GM19452 (cell line): ENCODE measurements at regions not wholly inside any gene's neighbourhood (a gene's known extent, or its start where the extent isn't known, plus 50 kb on each side); places are given as distances from the start of the nearest gene placed in this dataset.

Experiments used
- ATAC-seq: cut with Tn5 transposase; IDR thresholded peaks from one replicate; pipeline ENCODE4 v1.9.1; 2021; ENCODE audit not compliant: unreplicated experiment

GRCh38 chr5:122718611-122719010 is 56.3 kb upstream of the SNX2 start:
- no peak for ATAC-seq

- ATAC-seq, result no peak
Observed at GRCh38 chr5:122719991-122720746, 54.7 kb upstream of the SNX2 start.

GRCh38 chr5:122721127-122721526 is 53.8 kb upstream of the SNX2 start:
- ATAC-seq, result no peak

GRCh38 chr5:122722341-122722740 is 52.5 kb upstream of the SNX2 start:
- no peak for ATAC-seq

GRCh38 chr5:122723606-122724352 is 51.1 kb upstream of the SNX2 start:
- peak; percentile 93 for ATAC-seq
